ENCODE measurements at regions not wholly inside any gene's neighbourhood (a gene's known extent, or its start where the extent isn't known, plus 50 kb on each side); places are given as distances from the start of the nearest gene placed in this dataset.

DNA sequence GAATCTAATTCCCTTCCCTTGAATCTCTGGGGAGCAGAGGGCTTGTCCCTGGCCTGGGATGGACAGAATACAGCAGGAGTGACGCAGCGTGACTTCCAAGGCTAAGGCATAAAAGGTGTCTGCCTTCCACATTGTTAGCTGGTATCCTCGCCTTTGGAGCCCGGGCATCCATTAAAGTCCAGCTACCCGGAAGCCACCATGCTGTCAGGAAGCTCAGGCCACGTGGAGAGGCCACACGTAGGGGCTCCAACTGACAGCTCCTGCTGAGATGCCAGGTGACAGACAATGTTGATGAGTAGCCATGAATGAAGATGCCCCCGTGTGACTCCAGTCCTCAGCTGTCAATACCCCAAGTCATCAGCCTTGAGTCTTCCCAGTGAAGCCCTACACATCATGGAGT is 99.9 kb downstream of the OAT start:
- Histone ChIP-seq H3K4me3 (ENCODE audit: low read depth, low read length) (no peak overlapping the region), H3K9me3 (ENCODE audit: severe bottlenecking) (peaks cover 2% of the 10 kb centered on the region), H3K27me3 (ENCODE audit: insufficient read depth, low read depth, severe bottlenecking) (peaks cover 18% of the 10 kb centered on the region), H3K27ac (no peak overlapping the region), H3K36me3 (no peaks in the 10 kb centered on the region)
- DNase-seq, result no peak
- TF ChIP-seq, protein P1, sequence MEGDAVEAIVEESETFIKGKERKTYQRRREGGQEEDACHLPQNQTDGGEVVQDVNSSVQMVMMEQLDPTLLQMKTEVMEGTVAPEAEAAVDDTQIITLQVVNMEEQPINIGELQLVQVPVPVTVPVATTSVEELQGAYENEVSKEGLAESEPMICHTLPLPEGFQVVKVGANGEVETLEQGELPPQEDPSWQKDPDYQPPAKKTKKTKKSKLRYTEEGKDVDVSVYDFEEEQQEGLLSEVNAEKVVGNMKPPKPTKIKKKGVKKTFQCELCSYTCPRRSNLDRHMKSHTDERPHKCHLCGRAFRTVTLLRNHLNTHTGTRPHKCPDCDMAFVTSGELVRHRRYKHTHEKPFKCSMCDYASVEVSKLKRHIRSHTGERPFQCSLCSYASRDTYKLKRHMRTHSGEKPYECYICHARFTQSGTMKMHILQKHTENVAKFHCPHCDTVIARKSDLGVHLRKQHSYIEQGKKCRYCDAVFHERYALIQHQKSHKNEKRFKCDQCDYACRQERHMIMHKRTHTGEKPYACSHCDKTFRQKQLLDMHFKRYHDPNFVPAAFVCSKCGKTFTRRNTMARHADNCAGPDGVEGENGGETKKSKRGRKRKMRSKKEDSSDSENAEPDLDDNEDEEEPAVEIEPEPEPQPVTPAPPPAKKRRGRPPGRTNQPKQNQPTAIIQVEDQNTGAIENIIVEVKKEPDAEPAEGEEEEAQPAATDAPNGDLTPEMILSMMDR (IDR thresholded peaks at IDR 0.05; ENCODE audit: low read depth, low read length), result no peak

DNA sequence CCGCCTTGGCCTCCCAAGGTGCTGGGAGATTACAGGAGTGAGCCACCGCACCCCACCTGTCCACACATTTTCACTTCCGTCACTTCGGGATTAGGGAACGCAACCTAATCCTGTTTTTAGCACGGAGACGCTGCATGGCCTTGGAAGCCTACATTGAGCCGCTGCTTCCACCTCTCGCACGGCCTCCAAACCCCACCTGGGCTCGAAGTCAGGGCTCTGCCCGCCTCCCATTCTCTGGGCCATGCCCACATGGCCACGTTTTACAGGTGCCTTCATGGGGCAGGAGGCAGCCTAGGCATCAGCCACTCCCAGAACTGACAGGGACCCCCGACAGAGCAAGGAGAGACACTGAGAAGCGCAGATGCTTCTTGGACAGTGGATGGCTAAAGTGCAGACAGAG is 100.6 kb downstream of the OAT start:
- peaks cover 16% of the 10 kb centered on the region for H3K27me3 ChIP-seq (ENCODE audit: insufficient read depth, low read depth, severe bottlenecking)
- TF ChIP-seq, protein P1 (IDR thresholded peaks at IDR 0.05; ENCODE audit: low read depth, low read length), result no peak
- H3K9me3 ChIP-seq (ENCODE audit: severe bottlenecking), result peaks cover 2% of the 10 kb centered on the region
- no peak overlapping the region for H3K27ac ChIP-seq
- no peak overlapping the region for H3K4me3 ChIP-seq (ENCODE audit: low read depth, low read length)
- peak; percentile 38 for DNase-seq
- no peaks in the 10 kb centered on the region for H3K36me3 ChIP-seq

DNA sequence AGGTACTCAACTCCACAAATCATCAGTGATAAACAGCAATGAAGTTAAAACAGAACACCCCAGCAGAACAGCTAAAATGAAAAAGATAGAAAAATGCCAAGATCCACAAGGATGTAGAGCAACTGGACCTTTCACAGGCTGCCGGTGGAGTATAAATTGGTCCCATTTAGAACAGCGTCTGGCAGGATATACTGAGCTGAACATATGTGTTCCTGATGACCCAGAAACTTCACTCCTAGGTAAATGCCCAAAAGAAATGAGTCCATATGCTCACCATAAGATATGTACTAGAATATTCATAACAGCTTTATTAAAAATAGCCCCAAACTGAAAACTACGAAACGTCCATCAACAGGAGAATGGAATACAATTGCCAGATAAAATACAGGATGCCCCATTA is 102.4 kb downstream of the OAT start:
- Histone ChIP-seq H3K4me3 (ENCODE audit: low read depth, low read length) (no peak overlapping the region), H3K27ac (no peak overlapping the region), H3K27me3 (ENCODE audit: insufficient read depth, low read depth, severe bottlenecking) (peaks cover 12% of the 10 kb centered on the region), H3K9me3 (ENCODE audit: severe bottlenecking) (peaks cover 2% of the 10 kb centered on the region), H3K36me3 (no peaks in the 10 kb centered on the region)
- TF ChIP-seq, protein P1 (IDR thresholded peaks at IDR 0.05; ENCODE audit: low read depth, low read length), result no peak
- no peak for DNase-seq

GRCh38 chr10:124315591-124316270 is 103.0 kb downstream of the OAT start:
- TF ChIP-seq, protein P1 (IDR thresholded peaks at IDR 0.05; ENCODE audit: low read depth, low read length), result no peak
- no peak for DNase-seq
- Histone ChIP-seq H3K27me3 (ENCODE audit: insufficient read depth, low read depth, severe bottlenecking) (peaks cover 16% of the 10 kb centered on the region), H3K27ac (no peak overlapping the region), H3K36me3 (no peaks in the 10 kb centered on the region), H3K4me3 (ENCODE audit: low read depth, low read length) (no peak overlapping the region), H3K9me3 (ENCODE audit: severe bottlenecking) (peaks cover 2% of the 10 kb centered on the region)

DNA sequence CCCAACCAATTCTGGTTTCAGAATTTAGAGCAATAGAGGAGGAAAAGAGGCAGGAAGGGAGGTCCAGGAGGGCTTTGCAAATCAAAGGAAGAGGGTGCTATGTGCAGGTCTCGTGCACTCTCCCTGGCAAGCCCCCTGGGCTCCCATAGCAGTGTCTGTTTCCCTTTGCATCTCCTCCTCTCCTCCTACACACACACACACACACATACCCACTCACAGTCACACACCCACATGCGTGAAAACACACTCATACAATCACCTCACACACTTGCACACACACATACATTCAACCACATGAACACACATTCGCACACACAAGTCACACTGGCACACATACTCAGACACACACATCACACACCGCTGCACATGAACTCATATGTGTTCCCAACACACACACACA is 105.3 kb downstream of the OAT start:
- Histone ChIP-seq H3K27ac (no peak overlapping the region), H3K27me3 (ENCODE audit: insufficient read depth, low read depth, severe bottlenecking) (peaks cover 23% of the 10 kb centered on the region)
- TF ChIP-seq, protein P1 (IDR thresholded peaks at IDR 0.05; ENCODE audit: low read depth, low read length), result no peak

DNA sequence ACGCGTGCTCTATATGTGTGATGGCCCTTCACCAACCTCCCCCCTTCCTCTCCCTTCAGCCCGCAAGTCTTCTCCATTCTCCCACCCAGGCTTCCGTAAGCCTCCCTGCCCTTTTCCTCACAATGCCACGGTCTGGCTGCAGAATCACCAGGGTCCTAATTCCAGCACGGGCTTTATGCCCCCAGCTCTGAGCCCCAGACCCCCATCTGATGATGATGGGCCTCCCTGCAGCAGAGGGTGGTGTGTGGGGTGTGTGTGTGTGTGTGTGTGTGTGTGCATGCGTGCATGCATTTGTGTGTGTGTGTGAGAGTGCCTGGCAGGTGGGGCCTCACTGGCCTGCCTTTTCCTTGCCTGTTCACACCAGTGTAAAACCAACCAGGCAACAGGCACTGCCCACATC is 109.9 kb downstream of the OAT start:
- no peaks in the 10 kb centered on the region for H3K36me3 ChIP-seq
- H3K9me3 ChIP-seq (ENCODE audit: severe bottlenecking), result no peaks in the 10 kb centered on the region
- H3K27ac ChIP-seq, result no peak overlapping the region
- TF ChIP-seq, protein P1 (IDR thresholded peaks at IDR 0.05; ENCODE audit: low read depth, low read length), result no peak
- H3K27me3 ChIP-seq (ENCODE audit: insufficient read depth, low read depth, severe bottlenecking), result peaks cover 34% of the 10 kb centered on the region
- no peak overlapping the region for H3K4me3 ChIP-seq (ENCODE audit: low read depth, low read length)
- DNase-seq, result no peak

More for the DNA sequence above, 105.3 kb downstream of the OAT start:
- H3K4me3 ChIP-seq (ENCODE audit: low read depth, low read length), result no peak overlapping the region
- H3K9me3 ChIP-seq (ENCODE audit: severe bottlenecking), result peaks cover under 1% of the 10 kb centered on the region
- DNase-seq, result no peak
- H3K36me3 ChIP-seq, result no peaks in the 10 kb centered on the region
